ENCODE measurements at regions not wholly inside any gene's neighbourhood (a gene's known extent, or its start where the extent isn't known, plus 50 kb on each side); places are given as distances from the start of the nearest gene placed in this dataset.

DNA sequence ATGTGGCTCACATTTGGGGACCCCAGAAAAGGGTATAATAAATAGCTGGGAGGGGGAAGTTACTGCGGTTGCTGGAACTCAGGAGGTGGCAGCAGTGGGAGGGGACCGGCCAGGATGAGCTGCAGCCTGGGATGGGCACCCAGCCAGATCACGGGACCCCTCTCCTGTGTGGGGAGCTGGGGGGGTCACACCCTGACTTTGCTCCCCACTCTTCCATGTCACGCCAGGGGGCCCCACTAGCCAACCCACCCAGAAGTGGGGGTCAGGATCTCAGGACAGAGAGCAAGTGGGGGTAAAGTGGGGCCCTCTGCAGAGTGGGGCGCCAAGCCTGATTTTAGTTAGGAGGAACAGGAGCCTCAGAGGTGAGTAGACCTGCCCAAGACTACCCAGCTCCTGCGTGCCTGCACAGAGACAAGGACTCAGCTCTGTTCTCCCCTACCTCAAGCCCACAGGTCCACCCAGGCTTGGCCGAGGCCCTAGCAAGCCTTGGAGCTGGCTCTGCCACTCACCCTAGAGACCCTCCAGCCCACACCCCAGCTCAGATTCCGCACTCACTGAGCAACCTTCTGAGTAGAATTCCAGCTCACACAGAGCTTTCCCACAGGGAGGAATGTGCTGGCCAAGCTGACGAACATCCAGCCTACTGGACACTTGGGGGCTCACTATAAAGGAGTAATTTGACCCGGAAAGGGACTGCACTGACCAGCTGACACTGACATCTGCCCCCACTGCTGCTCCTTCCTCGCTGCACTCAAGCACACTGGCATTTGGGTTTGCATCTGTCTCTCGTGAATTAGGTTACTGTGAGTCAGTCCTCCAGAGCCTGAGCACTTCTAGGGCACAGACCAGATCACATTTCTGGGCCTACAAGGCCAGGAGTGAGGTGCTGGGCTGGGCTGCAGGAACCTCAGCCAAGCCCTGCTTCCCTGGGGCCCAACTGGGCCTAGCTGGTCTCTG, 310.1 kb downstream of the C16orf95 start:
- no peaks in the 10 kb centered on the region for H3K4me1 ChIP-seq (ENCODE audit: insufficient read depth)
- H3K27ac ChIP-seq, result no peak overlapping the region
- TF ChIP-seq, protein P1, sequence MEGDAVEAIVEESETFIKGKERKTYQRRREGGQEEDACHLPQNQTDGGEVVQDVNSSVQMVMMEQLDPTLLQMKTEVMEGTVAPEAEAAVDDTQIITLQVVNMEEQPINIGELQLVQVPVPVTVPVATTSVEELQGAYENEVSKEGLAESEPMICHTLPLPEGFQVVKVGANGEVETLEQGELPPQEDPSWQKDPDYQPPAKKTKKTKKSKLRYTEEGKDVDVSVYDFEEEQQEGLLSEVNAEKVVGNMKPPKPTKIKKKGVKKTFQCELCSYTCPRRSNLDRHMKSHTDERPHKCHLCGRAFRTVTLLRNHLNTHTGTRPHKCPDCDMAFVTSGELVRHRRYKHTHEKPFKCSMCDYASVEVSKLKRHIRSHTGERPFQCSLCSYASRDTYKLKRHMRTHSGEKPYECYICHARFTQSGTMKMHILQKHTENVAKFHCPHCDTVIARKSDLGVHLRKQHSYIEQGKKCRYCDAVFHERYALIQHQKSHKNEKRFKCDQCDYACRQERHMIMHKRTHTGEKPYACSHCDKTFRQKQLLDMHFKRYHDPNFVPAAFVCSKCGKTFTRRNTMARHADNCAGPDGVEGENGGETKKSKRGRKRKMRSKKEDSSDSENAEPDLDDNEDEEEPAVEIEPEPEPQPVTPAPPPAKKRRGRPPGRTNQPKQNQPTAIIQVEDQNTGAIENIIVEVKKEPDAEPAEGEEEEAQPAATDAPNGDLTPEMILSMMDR (IDR thresholded peaks at IDR 0.05; ENCODE audit: poor library complexity), result no peak
- TF ChIP-seq EZH2phosphoT487 (IDR thresholded peaks at IDR 0.05; ENCODE audit: low read depth, severe bottlenecking, unreplicated experiment), result no peak
- TF ChIP-seq EZH2 (IDR thresholded peaks at IDR 0.05; ENCODE audit: borderline replicate concordance), result no peak
- H2AFZ ChIP-seq, result no peak overlapping the region
- no peaks in the 10 kb centered on the region for H4K20me1 ChIP-seq (ENCODE audit: insufficient read depth, poor library complexity, severe bottlenecking)
- no peaks in the 10 kb centered on the region for H3K79me2 ChIP-seq
- no peaks in the 10 kb centered on the region for H3K36me3 ChIP-seq (replicated peaks; ENCODE audit: insufficient read depth, low read depth)
- H3K4me2 ChIP-seq, result no peak overlapping the region
- no peak for DNase-seq (ENCODE audit: low spot score)
- no peaks in the 10 kb centered on the region for H3K9me3 ChIP-seq (ENCODE audit: low read depth)
- H3K9me2 ChIP-seq (replicated peaks; ENCODE audit: insufficient read depth), result no peaks in the 10 kb centered on the region
- WGBS (ENCODE audit: low lambda C conversion rate, missing lambda C conversion rate), result 90% methylated on average over 12 of the region's 12 CpGs
- H3K4me3 ChIP-seq, result no peak overlapping the region
- H3K27me3 ChIP-seq, result no peaks in the 10 kb centered on the region

DNA sequence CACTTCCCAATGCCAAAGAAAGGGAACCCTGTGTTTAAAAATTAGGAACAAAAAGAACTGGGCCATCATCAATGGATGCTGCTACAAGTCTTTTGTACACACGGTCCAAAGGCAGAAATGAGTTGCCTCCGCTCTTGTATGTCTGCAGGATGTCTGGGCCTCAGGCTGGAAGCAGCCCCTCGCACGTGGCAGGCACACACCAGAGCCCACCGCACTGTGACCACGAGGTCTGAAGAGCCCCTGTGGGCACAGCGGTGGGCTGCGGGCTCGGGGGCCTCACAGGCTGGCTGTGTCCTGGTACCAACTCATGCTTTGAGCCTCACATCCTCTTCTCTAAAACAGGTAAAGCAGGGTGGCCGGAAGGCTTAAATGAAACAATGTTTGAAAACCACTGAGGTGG, 309.3 kb downstream of the C16orf95 start:
- Histone ChIP-seq H3K79me2 (no peaks in the 10 kb centered on the region), H4K20me1 (ENCODE audit: insufficient read depth, poor library complexity, severe bottlenecking) (no peaks in the 10 kb centered on the region), H3K4me3 (no peak overlapping the region), H3K36me3 (replicated peaks; ENCODE audit: insufficient read depth, low read depth) (no peaks in the 10 kb centered on the region), H3K27me3 (no peaks in the 10 kb centered on the region), H3K27ac (no peak overlapping the region), H3K9me3 (ENCODE audit: low read depth) (no peaks in the 10 kb centered on the region), H3K4me1 (ENCODE audit: insufficient read depth) (no peaks in the 10 kb centered on the region), H3K4me2 (no peak overlapping the region), H2AFZ (no peak overlapping the region), H3K9me2 (replicated peaks; ENCODE audit: insufficient read depth) (no peaks in the 10 kb centered on the region)
- DNase-seq (ENCODE audit: low spot score), result no peak
- 96% methylated on average over 10 of the region's 10 CpGs for WGBS (ENCODE audit: low lambda C conversion rate, missing lambda C conversion rate)
- TF ChIP-seq, protein P1 (IDR thresholded peaks at IDR 0.05; ENCODE audit: poor library complexity), result no peak

DNA sequence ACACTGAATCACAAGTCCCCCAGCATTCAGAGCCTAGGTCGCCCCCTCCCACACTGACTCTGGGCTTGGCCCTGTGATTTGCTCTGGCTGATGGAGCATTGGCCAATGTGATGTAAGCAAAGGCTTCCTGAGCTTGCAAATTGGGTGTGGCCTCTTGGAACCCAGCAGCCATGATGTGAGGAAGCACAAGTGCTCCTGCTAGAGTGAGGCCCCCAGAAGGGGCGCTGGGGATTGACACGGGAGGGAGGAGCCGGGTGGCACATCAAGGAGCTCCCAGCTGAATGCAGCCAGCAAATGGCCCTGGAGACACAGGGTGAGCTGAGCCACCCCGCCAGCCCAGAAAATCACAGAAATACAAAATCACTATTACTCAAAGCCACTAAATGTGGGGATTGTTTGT, 308.5 kb downstream of the C16orf95 start:
- Histone ChIP-seq H2AFZ (no peak overlapping the region), H4K20me1 (ENCODE audit: insufficient read depth, poor library complexity, severe bottlenecking) (no peaks in the 10 kb centered on the region), H3K9me2 (replicated peaks; ENCODE audit: insufficient read depth) (no peaks in the 10 kb centered on the region), H3K27ac (no peak overlapping the region), H3K79me2 (no peaks in the 10 kb centered on the region), H3K4me1 (ENCODE audit: insufficient read depth) (no peaks in the 10 kb centered on the region), H3K27me3 (no peaks in the 10 kb centered on the region), H3K36me3 (replicated peaks; ENCODE audit: insufficient read depth, low read depth) (no peaks in the 10 kb centered on the region), H3K4me2 (no peak overlapping the region), H3K4me3 (no peak overlapping the region), H3K9me3 (ENCODE audit: low read depth) (no peaks in the 10 kb centered on the region)
- WGBS (ENCODE audit: low lambda C conversion rate, missing lambda C conversion rate), result 94% methylated on average over 5 of the region's 5 CpGs
- DNase-seq (ENCODE audit: low spot score), result no peak
- TF ChIP-seq EZH2phosphoT487 (IDR thresholded peaks at IDR 0.05; ENCODE audit: low read depth, severe bottlenecking, unreplicated experiment) (no peak), EZH2 (IDR thresholded peaks at IDR 0.05; ENCODE audit: borderline replicate concordance) (no peak)
- TF ChIP-seq, protein P1 (IDR thresholded peaks at IDR 0.05; ENCODE audit: poor library complexity), result no peak

Measured in hepatocyte (in vitro differentiated cells).